ENCODE measurements at regions not wholly inside any gene's neighbourhood (a gene's known extent, or its start where the extent isn't known, plus 50 kb on each side); places are given as distances from the start of the nearest gene placed in this dataset.

- H3K9me3 ChIP-seq: no peaks in the 10 kb centered on the region
- no peak for DNase-seq
- H3K27me3 ChIP-seq: no peaks in the 10 kb centered on the region
- TF ChIP-seq POLR2AphosphoS5 (IDR thresholded peaks at IDR 0.05) (no peak), EP300 (IDR thresholded peaks at IDR 0.05; ENCODE audit: low read depth) (no peak), POLR2A (IDR thresholded peaks at IDR 0.05) (no peak), CTCF (IDR thresholded peaks at IDR 0.05) (no peak)
- WGBS, 2 donors (ENCODE audit: low coverage in 1 of 2): 82 to 88% methylated on average over 1 to 6 of the region's 6 CpGs
- in situ Hi-C loops (cut with MboI; ENCODE audit: low pct_ligation_motif_present in 1 of 4, low pct_unique_long_range_greater_than_20kb in 1 of 4, low sequenced_read_pairs in 3 of 4) (no loop called here), intact Hi-C loops (cut with DNase I; ENCODE audit: low total_unique reads) (no loop called here)
- no peaks in the 10 kb centered on the region for H3K4me1 ChIP-seq
- H3K27ac ChIP-seq: no peak overlapping the region
- no peak overlapping the region for H3K4me3 ChIP-seq
- no peaks in the 10 kb centered on the region for H3K36me3 ChIP-seq
These were observed 247.0 kb upstream of the CCDC54 start for GRCh38 chr3:107130089-107130700.

- WGBS, 2 donors (ENCODE audit: low coverage in 1 of 2): 85 to 88% methylated on average over 7 to 11 of the region's 11 CpGs
- TF ChIP-seq POLR2A (IDR thresholded peaks at IDR 0.05) (no peak), EP300 (IDR thresholded peaks at IDR 0.05; ENCODE audit: low read depth) (no peak), POLR2AphosphoS5 (IDR thresholded peaks at IDR 0.05) (no peak), CTCF (IDR thresholded peaks at IDR 0.05) (no peak)
- no peak for DNase-seq
- Histone ChIP-seq H3K27me3 (no peaks in the 10 kb centered on the region), H3K4me3 (no peak overlapping the region), H3K9me3 (no peaks in the 10 kb centered on the region), H3K4me1 (no peaks in the 10 kb centered on the region), H3K36me3 (no peaks in the 10 kb centered on the region), H3K27ac (no peak overlapping the region)
- intact Hi-C loops (cut with DNase I; ENCODE audit: low total_unique reads) (no loop called here), in situ Hi-C loops (cut with MboI; ENCODE audit: low pct_ligation_motif_present in 1 of 4, low pct_unique_long_range_greater_than_20kb in 1 of 4, low sequenced_read_pairs in 3 of 4) (no loop called here)
These were observed 244.6 kb upstream of the CCDC54 start for GRCh38 chr3:107132674-107133073.

GRCh38 chr3:107133891-107134290 lies 243.3 kb upstream of the CCDC54 start:
- DNase-seq: no peak
- in situ Hi-C loops (cut with MboI; ENCODE audit: low pct_ligation_motif_present in 1 of 4, low pct_unique_long_range_greater_than_20kb in 1 of 4, low sequenced_read_pairs in 3 of 4): no loop called here
- H3K36me3 ChIP-seq: no peaks in the 10 kb centered on the region
- TF ChIP-seq EP300 (IDR thresholded peaks at IDR 0.05; ENCODE audit: low read depth): no peak
- TF ChIP-seq POLR2AphosphoS5 (IDR thresholded peaks at IDR 0.05): no peak
- TF ChIP-seq POLR2A (IDR thresholded peaks at IDR 0.05): no peak
- no peak for TF ChIP-seq CTCF (IDR thresholded peaks at IDR 0.05)
- WGBS, 2 donors (ENCODE audit: low coverage in 1 of 2): 74% methylated on average over 3 of the region's 3 CpGs
- H3K9me3 ChIP-seq: no peaks in the 10 kb centered on the region
- H3K27me3 ChIP-seq: no peaks in the 10 kb centered on the region
- intact Hi-C loops (cut with DNase I; ENCODE audit: low total_unique reads): no loop called here
- no peaks in the 10 kb centered on the region for H3K4me1 ChIP-seq
- H3K4me3 ChIP-seq: no peak overlapping the region
- no peak overlapping the region for H3K27ac ChIP-seq

GRCh38 chr3:107142171-107142570 lies 235.1 kb upstream of the CCDC54 start:
- H3K4me3 ChIP-seq: no peak overlapping the region
- 91 to 100% methylated on average over 1 of the region's 1 CpG for WGBS, 2 donors (ENCODE audit: low coverage in 1 of 2)

More at GRCh38 chr3:107142171-107142570, 235.1 kb upstream of the CCDC54 start:
- Histone ChIP-seq H3K9me3 (no peaks in the 10 kb centered on the region), H3K27ac (no peak overlapping the region), H3K4me1 (no peaks in the 10 kb centered on the region), H3K27me3 (no peaks in the 10 kb centered on the region), H3K36me3 (no peaks in the 10 kb centered on the region)
- in situ Hi-C loops (cut with MboI; ENCODE audit: low pct_ligation_motif_present in 1 of 4, low pct_unique_long_range_greater_than_20kb in 1 of 4, low sequenced_read_pairs in 3 of 4) (no loop called here), intact Hi-C loops (cut with DNase I; ENCODE audit: low total_unique reads) (no loop called here)
- no peak for TF ChIP-seq CTCF (IDR thresholded peaks at IDR 0.05)
- no peak for DNase-seq

Data from transverse colon (tissue), 4 donors.